Left forelimb (tissue), 1 donor: ENCODE measurements at regions not wholly inside any gene's neighbourhood (a gene's known extent, or its start where the extent isn't known, plus 50 kb on each side); places are given as distances from the start of the nearest gene placed in this dataset.
"Not testable (repeated sequence)": the region's sequence is repeated elsewhere in the genome, so short reads cannot be mapped to it uniquely, and the experiment has no call there.

Experiments
- DNase-seq: peaks from one replicate; pipeline ENCODE4 v3.0.0-alpha.2; 2018; ENCODE audit warnings: low spot score

- DNase-seq: no peak
Measured at GRCh38 chr1:81205956-81206355, 594.8 kb upstream of the ADGRL2 start.

- DNase-seq: no peak
Measured at GRCh38 chr1:81201779-81202178, 599.0 kb upstream of the ADGRL2 start.

- no peak for DNase-seq
Measured at GRCh38 chr1:81197591-81197990, 603.1 kb upstream of the ADGRL2 start.

- DNase-seq: no peak
Measured at GRCh38 chr1:81192647-81193642, 607.8 kb upstream of the ADGRL2 start.

- DNase-seq: no peak
Measured at GRCh38 chr1:81190003-81190402, 610.7 kb upstream of the ADGRL2 start.

GRCh38 chr1:81187635-81188034 is 613.1 kb upstream of the ADGRL2 start:
- no peak for DNase-seq

GRCh38 chr1:81186261-81186660 is 614.5 kb upstream of the ADGRL2 start:
- no peak for DNase-seq

- no peak for DNase-seq
Measured at GRCh38 chr1:81183553-81183952, 617.2 kb upstream of the ADGRL2 start.

- DNase-seq: no peak
Measured at GRCh38 chr1:81183051-81183450, 617.7 kb upstream of the ADGRL2 start.

- no peak for DNase-seq
Measured at GRCh38 chr1:81179242-81179641, 621.5 kb upstream of the ADGRL2 start.

- not testable (repeated sequence) for DNase-seq
Measured at GRCh38 chr1:81178431-81179093, 622.2 kb upstream of the ADGRL2 start.

- DNase-seq: no peak
Measured at GRCh38 chr1:81174811-81175476, 625.8 kb upstream of the ADGRL2 start.

GRCh38 chr1:81174052-81174451 is 626.7 kb upstream of the ADGRL2 start:
- no peak for DNase-seq

- DNase-seq: no peak
Measured at GRCh38 chr1:81172483-81172882, 628.3 kb upstream of the ADGRL2 start.

- DNase-seq: no peak
Measured at GRCh38 chr1:81170721-81171120, 630.0 kb upstream of the ADGRL2 start.

GRCh38 chr1:81165963-81166362 is 634.8 kb upstream of the ADGRL2 start:
- DNase-seq: no peak

- no peak for DNase-seq
Measured at GRCh38 chr1:81160696-81161095, 640.0 kb upstream of the ADGRL2 start.

- DNase-seq: no peak
Measured at GRCh38 chr1:81158592-81158991, 642.1 kb upstream of the ADGRL2 start.

- no peak for DNase-seq
Measured at GRCh38 chr1:81157686-81158085, 643.0 kb upstream of the ADGRL2 start.

GRCh38 chr1:81156887-81157286 is 643.8 kb upstream of the ADGRL2 start:
- DNase-seq: no peak

- DNase-seq: no peak
Measured at GRCh38 chr1:81155131-81155530, 645.6 kb upstream of the ADGRL2 start.

GRCh38 chr1:81151206-81151605 is 649.5 kb upstream of the ADGRL2 start:
- DNase-seq: no peak
